Transverse colon (tissue), 4 donors: ENCODE measurements at regions not wholly inside any gene's neighbourhood (a gene's known extent, or its start where the extent isn't known, plus 50 kb on each side); places are given as distances from the start of the nearest gene placed in this dataset.

Experiments
- EP300 ChIP-seq: sonication (generic); formaldehyde crosslinking; IDR thresholded peaks from one replicate; pipeline ENCODE4 v1.6.1; 2017; ENCODE audit warnings: antibody characterized with exemption, low read depth
- POLR2AphosphoS5 ChIP-seq, 3 donors: sonication (generic); formaldehyde crosslinking; IDR thresholded peaks; one replicate each; pipeline ENCODE4 v1.6.1; 2016; ENCODE audit warnings: antibody characterized with exemption in 3 of 3
- TF ChIP-seq, protein P1 (sequence below), 5 experiments: fragments of 200-600 bp in 3 of 5; fragments of 450-650 bp in 2 of 5; sonication (generic) in 3 of 5; IDR thresholded peaks; 1 replicate in 2 of 5; 2 replicates in 3 of 5; pipeline ENCODE4 v1.5.1; 2016 to 2017; ENCODE audit warnings: antibody characterized with exemption in 5 of 5, inconsistent platforms in 3 of 5, mild to moderate bottlenecking in 2 of 5, moderate library complexity in 1 of 5

DNA sequence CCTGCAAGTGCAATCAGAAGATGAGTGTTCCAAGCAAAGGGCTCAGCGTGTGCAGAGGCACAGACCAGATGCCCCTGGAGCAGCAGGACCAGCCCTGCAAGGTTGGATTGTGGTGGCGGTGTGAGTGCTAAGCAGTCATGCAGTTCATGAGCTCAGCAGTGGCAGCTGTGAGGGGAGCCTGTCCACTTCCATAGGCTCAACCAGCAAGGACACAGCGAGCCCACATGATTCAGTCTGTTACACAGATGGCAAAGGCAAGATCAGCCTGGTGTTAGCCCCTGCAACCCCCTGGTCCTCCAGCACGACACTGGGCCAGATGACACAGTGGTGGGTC is 95.9 kb upstream of the PRR23E start:
- TF ChIP-seq EP300 (no peak), POLR2AphosphoS5 (IDR thresholded peaks at IDR 0.05) (no peak)
- TF ChIP-seq, protein P1, sequence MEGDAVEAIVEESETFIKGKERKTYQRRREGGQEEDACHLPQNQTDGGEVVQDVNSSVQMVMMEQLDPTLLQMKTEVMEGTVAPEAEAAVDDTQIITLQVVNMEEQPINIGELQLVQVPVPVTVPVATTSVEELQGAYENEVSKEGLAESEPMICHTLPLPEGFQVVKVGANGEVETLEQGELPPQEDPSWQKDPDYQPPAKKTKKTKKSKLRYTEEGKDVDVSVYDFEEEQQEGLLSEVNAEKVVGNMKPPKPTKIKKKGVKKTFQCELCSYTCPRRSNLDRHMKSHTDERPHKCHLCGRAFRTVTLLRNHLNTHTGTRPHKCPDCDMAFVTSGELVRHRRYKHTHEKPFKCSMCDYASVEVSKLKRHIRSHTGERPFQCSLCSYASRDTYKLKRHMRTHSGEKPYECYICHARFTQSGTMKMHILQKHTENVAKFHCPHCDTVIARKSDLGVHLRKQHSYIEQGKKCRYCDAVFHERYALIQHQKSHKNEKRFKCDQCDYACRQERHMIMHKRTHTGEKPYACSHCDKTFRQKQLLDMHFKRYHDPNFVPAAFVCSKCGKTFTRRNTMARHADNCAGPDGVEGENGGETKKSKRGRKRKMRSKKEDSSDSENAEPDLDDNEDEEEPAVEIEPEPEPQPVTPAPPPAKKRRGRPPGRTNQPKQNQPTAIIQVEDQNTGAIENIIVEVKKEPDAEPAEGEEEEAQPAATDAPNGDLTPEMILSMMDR (IDR thresholded peaks at IDR 0.05): no peak
